Ramos (cell line): ENCODE measurements at regions not wholly inside any gene's neighbourhood (a gene's known extent, or its start where the extent isn't known, plus 50 kb on each side); places are given as distances from the start of the nearest gene placed in this dataset.
"Not testable (repeated sequence)": the region's sequence is repeated elsewhere in the genome, so short reads cannot be mapped to it uniquely, and the experiment has no call there.

Source experiments
- in situ Hi-C: fragments of 300-500 bp; cut with MboI; formaldehyde crosslinking; loops from one replicate; pipeline ENCODE4 v1.14.3; 2022; ENCODE audit warnings: low sequenced_read_pairs; ENCODE audit not compliant: unreplicated experiment

- in situ Hi-C loops: no loop called here
Observed at GRCh38 chr2:105691947-105692390, 52.7 kb upstream of the NCK2 start.

DNA sequence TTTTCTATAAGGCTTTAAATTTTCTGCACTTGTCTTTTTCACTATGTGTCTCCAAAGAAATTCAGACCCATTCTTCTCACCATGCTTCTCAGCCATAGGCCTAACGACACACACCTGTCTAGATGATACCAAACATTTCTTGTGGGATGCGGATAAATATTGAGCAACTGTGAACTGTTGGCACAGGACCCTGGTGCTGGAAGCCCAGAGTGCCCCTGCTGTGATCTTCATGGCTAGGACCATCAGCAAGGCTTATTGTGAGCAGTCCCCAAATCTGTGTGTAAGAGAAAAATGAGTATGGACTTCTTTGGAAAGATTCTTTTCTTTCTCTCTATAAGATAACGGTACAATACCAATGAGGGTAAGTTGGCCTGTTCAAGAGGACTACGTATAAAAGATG, 54.1 kb upstream of the NCK2 start:
- in situ Hi-C loops: no loop called here

DNA sequence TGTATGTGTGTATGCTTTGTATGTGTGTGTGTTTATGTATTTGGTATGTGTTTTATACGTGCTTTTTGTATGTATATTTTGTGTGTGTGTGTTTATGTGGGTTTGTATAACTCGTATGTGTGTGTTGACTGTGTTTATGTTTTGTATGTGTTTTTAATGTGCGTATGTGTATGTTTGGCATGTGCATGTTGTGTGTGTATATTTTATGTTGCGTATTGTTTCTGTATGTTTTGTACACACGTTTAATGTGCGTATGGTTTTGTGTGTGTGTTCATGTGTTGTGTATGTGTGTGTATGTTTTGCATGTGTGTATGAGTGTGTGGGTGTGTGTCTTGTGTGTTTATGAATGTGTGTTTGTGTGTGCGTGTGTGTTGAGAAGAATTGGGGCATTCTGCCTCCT, 55.2 kb upstream of the NCK2 start:
- in situ Hi-C loops: no loop called here

GRCh38 chr2:105688946-105689345, 55.8 kb upstream of the NCK2 start:
- in situ Hi-C loops: no loop called here

DNA sequence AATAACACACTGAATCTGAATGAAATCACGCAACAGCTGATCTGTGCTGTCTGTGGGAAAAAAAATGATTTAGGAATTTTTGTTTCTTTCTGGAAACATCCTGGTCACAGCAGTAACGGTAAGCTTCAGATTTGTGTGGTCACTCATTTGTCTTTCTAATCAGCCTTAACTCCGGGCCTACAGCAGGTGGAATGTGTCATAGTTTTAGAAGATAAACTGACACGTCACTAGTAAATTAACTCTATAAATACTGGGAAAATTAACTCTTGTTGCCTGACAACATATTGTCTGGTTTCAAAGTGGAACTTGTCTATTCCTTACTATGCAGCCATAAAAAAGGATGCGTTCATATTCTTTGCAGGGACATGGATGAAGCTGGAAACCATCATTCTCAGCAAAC, 58.1 kb upstream of the NCK2 start:
- in situ Hi-C loops: no loop called here

DNA sequence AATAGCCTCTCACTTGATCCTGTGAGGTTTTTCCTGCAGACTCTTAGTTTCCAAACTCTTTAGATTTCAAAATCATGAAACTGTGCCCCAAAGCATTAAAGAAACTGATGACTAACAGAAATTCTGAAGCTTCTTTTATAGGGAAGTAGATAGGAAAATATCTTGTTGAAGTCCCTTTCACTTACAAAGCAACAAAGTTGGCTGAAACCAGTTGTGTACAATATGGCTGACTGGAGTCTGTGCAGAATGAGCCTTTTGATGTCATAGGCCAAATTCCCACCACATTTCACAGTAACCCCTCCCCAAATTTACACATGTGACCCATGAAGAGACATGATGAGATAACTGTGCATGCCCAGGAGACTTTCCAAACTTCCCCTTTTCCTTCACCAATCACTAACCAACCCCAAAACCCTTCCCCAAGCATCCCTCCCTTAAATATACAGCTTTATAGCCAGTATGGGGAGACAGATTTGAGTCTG, 61.7 kb upstream of the NCK2 start:
- in situ Hi-C loops: no loop called here

GRCh38 chr2:105682401-105682800, 62.3 kb upstream of the NCK2 start:
- in situ Hi-C loops: no loop called here

DNA sequence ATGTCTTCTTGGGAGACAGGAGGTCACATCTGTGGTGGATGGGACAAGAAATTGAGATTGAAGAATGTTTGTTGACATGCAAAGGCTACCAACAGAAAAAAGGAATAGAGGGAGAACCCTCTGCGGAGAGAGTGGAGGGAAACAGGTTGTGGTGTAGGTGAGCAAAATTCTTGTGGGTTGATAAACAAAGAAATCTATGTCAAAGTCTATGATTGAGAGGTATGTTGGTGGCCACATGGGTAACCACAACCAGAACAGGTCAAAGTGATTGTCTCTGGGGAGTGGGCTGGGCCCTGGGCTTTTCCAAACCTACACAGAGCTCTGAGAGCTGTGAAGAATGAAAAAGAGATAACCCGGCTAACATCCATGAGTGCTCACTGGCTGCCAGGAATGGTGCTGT, 62.8 kb upstream of the NCK2 start:
- in situ Hi-C loops: no loop called here

DNA sequence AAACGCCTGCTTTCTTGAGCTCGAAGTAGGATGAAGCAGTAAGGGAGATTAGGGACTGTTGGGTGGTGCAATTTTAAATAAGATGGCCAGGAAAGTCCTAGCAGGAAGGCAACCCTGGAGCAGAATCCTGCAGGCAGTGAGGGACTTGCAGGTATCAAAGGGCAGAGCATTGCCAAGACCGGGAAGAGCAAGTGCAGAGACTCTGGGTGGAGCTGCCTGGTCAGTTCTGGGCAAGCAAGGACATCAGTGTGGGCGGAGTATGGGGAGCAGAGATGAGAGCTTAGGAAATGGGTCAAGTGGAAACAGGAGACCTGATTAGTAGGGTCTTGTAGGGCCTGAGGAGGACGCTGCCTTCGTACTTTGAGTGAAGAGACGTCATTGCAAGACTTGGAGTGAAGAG, 64.4 kb upstream of the NCK2 start:
- in situ Hi-C loops: no loop called here

DNA sequence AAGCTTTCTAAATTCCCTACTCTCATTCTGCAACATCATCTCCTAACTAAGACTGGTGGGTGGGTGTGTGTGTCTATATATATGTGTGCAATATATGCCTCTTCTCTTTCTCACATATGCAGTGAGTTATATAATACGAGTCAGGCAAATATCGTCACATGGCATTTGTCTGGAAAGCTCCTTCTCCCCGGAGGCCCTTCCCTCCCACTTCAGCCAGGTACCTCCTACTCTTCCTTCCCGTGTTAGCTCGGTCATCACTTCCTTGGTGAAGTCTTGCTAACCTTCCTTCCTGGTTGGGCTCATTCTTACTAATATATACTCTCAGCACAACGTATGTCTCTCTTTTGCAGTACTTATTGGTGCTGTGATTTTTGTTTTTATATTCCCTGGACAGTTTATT, 66.4 kb upstream of the NCK2 start:
- in situ Hi-C loops: no loop called here

GRCh38 chr2:105677901-105678300, 66.8 kb upstream of the NCK2 start:
- in situ Hi-C loops: no loop called here

GRCh38 chr2:105675841-105676240, 68.9 kb upstream of the NCK2 start:
- in situ Hi-C loops: no loop called here

DNA sequence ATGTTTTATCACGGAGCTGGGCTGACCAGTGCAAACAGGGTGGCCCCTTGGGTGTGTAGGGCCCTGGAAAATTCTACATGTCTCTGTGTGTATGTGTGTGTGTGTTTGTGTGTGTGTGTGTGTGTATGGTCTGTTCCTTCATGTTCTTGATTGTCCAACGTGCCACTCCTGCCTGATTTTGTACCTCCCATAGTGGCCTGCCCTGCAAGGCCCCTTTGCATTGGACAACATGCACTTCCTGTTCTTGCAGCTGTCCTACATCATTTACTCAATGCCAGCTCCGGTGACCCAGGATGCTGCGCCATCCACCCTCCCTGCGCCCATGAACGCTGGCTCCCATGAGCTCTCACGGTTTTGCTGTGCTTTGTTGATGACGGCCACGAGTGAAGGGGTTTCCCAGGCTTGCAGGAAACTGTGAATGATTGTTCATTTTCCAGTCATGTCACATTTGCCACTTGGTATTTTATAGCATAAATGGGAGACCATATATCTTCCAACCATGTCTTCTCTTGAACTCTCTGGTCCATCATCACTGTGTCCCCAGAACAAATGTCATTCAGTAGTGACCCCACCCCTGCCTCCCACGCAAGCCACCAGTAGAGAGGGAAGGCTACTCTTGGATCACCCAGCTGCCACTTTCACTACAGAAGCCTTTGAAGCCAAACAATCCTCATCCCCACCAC, 69.7 kb upstream of the NCK2 start:
- in situ Hi-C loops: no loop called here

DNA sequence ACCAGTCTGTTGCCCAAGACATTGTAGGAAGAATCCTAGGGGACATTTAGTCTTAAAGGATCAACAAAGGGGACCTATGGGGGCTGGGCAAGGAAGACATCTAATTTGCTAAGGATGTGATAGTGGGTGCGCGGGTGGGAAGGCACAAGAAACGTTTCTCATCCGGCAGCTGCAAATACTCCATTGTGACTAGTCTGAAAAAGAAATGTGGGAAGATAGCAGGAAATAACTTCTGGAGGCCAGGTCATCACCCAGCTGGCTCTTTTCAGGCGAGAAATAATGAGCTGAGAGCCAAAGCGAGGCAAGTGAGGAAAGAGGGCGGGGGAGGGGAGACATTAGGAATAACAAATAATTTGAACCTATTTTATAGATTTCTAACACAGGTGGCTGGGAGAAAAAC, 70.3 kb upstream of the NCK2 start:
- in situ Hi-C loops: no loop called here

GRCh38 chr2:105671156-105671555, 73.6 kb upstream of the NCK2 start:
- in situ Hi-C loops: no loop called here

DNA sequence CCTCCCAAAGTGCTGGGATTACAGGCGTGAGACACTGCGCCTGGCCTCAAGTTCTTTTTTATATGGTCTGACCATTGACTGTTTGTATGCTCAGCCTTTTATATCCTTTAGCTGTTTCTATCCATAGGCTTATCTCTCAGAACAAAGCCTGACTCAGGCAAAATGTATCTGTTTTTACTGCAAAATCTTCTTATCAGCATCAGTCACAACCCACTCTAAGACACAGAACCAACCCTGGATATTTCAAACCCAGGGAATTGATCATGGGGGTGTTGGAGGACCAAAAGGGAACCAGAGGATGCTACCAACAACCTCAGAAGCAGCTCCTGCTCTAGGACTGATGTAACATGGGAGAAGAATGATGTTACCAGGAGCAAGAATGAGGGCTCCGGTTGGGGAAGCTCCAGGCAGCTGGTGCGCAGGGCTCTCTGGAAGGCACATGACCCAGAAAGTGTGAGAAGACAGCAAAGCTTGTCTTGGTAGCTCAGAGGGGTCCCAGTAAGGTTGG, 75.3 kb upstream of the NCK2 start:
- in situ Hi-C loops: no loop called here

DNA sequence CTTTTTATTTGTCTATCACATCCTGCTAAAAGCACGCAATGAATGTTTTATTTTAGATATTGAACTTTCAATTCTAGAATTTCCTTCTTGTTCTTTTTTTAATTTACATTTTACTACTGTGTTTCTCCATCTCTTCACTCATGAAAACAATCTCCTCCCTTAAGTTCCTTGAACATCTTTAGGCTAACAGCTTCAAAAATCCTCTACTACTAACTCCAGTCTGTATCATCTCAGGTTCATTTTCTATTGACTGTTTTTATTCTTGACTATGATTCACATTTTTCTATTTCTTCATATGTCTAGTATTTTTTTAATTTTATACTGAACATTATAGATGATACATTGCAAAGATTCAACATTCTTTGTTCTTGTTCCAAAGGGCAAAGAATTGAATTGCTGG, 79.2 kb upstream of the NCK2 start:
- in situ Hi-C loops: no loop called here

DNA sequence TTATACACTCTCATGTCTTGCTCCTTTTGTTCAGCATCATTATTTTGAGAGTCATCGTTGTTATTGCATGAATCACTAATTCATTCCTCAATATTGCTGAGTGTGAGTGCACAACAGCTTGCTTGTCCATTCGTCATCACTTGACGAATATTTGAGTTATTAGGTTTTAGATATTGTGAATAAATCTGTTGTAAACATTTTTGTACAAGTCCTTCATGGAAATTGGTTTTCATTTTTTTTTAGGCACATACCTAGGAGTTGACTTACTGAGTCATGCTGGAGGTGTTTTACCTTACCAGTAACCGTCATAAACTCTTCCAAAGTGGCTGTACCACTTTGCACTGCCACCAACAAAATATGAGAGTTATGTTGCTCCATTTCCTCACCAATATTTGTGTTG, 84.2 kb upstream of the NCK2 start:
- in situ Hi-C loops: no loop called here

GRCh38 chr2:105655723-105656606, 88.7 kb upstream of the NCK2 start:
- in situ Hi-C loops: not testable (repeated sequence)

GRCh38 chr2:105655244-105655643, 89.5 kb upstream of the NCK2 start:
- in situ Hi-C loops: no loop called here

- in situ Hi-C loops: no loop called here
Observed at GRCh38 chr2:105654474-105655004, 90.2 kb upstream of the NCK2 start.
